ENCODE measurements at regions not wholly inside any gene's neighbourhood (a gene's known extent, or its start where the extent isn't known, plus 50 kb on each side); places are given as distances from the start of the nearest gene placed in this dataset.
"Not testable (repeated sequence)": the region's sequence is repeated elsewhere in the genome, so short reads cannot be mapped to it uniquely, and the experiment has no call there.

- intact Hi-C loops (cut with micrococcal nuclease), result no loop called here
- Mint-ChIP-seq H3K9me3 (no peaks in the 10 kb centered on the region), H3K36me3 (ENCODE audit: low read depth) (no peaks in the 10 kb centered on the region), H3K4me3 (no peak overlapping the region), H3K27me3 (no peaks in the 10 kb centered on the region), H3K4me1 (no peaks in the 10 kb centered on the region), H3K27ac (no peak overlapping the region)
- DNase-seq, result no peak
Observed at GRCh38 chr5:118174671-118175070, 813.7 kb downstream of the DTWD2 start.

DNA sequence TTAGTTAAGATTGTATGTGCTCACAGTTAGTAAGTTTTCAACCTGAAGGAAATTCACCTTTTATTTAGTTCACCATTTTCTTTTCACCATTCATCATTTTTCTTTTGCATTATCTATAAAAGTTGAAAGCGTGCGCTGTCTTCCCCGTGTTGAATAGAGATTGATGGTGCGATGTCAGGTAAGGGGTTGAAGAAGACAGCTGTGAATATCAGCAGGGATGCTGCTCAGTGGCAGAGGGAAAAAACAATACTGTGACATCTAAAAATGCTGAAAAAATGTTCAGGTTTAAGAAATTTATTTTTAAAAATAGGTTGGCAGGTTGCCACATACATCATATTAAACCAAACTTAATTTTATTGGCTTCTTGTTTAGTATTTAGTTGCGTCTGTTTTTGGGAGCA lies 815.0 kb downstream of the DTWD2 start:
- H3K36me3 Mint-ChIP-seq (ENCODE audit: low read depth), result no peaks in the 10 kb centered on the region
- DNase-seq, result no peak
- H3K4me3 Mint-ChIP-seq, result no peak overlapping the region
- no peaks in the 10 kb centered on the region for H3K27me3 Mint-ChIP-seq
- H3K4me1 Mint-ChIP-seq, result no peaks in the 10 kb centered on the region
- H3K27ac Mint-ChIP-seq, result no peak overlapping the region
- H3K9me3 Mint-ChIP-seq, result no peaks in the 10 kb centered on the region
- intact Hi-C loops (cut with micrococcal nuclease), result no loop called here

DNA sequence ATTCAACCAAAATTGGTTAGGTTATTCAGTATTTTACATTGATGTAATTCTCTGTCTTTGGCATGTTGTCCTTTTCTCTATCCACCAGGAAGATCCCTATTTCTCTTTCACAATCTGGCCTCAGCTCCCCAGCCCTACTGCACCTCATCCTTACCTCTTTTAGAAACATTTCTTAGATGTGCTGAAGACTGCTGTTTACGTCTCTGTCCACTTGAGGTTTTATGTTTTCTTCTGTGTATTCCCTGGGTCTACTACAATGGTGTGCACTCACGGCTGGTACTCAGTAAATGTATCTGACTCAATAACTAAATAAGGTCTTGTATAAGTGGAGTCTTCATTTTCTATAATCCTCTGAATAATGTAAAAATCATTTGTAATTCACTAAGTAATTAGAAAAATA lies 822.7 kb downstream of the DTWD2 start:
- Mint-ChIP-seq H3K9me3 (no peaks in the 10 kb centered on the region), H3K4me1 (no peaks in the 10 kb centered on the region), H3K36me3 (ENCODE audit: low read depth) (no peaks in the 10 kb centered on the region), H3K27ac (no peak overlapping the region), H3K27me3 (no peaks in the 10 kb centered on the region), H3K4me3 (no peak overlapping the region)
- DNase-seq, result no peak
- intact Hi-C loops (cut with micrococcal nuclease), result no loop called here

- Mint-ChIP-seq H3K9me3 (no peaks in the 10 kb centered on the region), H3K27me3 (no peaks in the 10 kb centered on the region), H3K27ac (no peak overlapping the region), H3K36me3 (ENCODE audit: low read depth) (no peaks in the 10 kb centered on the region), H3K4me3 (no peak overlapping the region), H3K4me1 (no peaks in the 10 kb centered on the region)
- no peak for DNase-seq
- intact Hi-C loops (cut with micrococcal nuclease), result no loop called here
Observed at GRCh38 chr5:118156181-118156580, 832.2 kb downstream of the DTWD2 start.

DNA sequence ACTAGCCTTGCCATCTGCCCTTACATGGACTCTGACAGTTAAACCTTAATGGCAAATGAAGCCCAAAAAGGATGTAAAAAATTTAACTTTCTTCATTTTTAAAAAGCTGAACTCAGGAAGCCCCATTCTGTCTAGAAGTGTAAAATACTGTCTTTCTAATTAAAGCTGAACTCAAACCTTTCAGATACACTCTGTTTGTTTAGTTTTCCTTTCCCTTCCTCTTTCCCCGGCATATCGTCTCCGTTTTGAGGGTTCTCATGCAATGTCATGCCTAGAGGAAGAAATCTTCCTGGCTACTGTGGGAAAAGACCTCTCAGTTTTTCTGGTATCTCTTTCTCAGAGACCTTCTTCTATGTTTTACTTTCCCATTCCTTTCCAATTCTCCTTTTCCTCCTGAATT lies 841.5 kb downstream of the DTWD2 start:
- intact Hi-C loops (cut with micrococcal nuclease), result no loop called here
- H3K36me3 Mint-ChIP-seq (ENCODE audit: low read depth), result no peaks in the 10 kb centered on the region
- DNase-seq, result no peak
- H3K27me3 Mint-ChIP-seq, result no peaks in the 10 kb centered on the region
- no peak overlapping the region for H3K4me3 Mint-ChIP-seq
- no peak overlapping the region for H3K27ac Mint-ChIP-seq
- H3K9me3 Mint-ChIP-seq, result peaks cover 6% of the 10 kb centered on the region
- H3K4me1 Mint-ChIP-seq, result no peaks in the 10 kb centered on the region

GRCh38 chr5:118144540-118144939 lies 843.8 kb downstream of the DTWD2 start:
- H3K27ac Mint-ChIP-seq, result no peak overlapping the region
- intact Hi-C loops (cut with micrococcal nuclease), result no loop called here
- H3K9me3 Mint-ChIP-seq, result peaks cover 6% of the 10 kb centered on the region

GRCh38 chr5:118139361-118139760 lies 849.0 kb downstream of the DTWD2 start:
- Mint-ChIP-seq H3K36me3 (ENCODE audit: low read depth) (no peaks in the 10 kb centered on the region), H3K9me3 (no peaks in the 10 kb centered on the region), H3K27ac (no peak overlapping the region), H3K4me3 (no peak overlapping the region), H3K27me3 (no peaks in the 10 kb centered on the region), H3K4me1 (no peaks in the 10 kb centered on the region)
- intact Hi-C loops (cut with micrococcal nuclease), result no loop called here
- DNase-seq, result no peak

More at GRCh38 chr5:118144540-118144939, 843.8 kb downstream of the DTWD2 start:
- no peaks in the 10 kb centered on the region for H3K27me3 Mint-ChIP-seq
- DNase-seq, result no peak
- no peak overlapping the region for H3K4me3 Mint-ChIP-seq
- H3K36me3 Mint-ChIP-seq (ENCODE audit: low read depth), result no peaks in the 10 kb centered on the region
- H3K4me1 Mint-ChIP-seq, result no peaks in the 10 kb centered on the region

- no peaks in the 10 kb centered on the region for H3K9me3 Mint-ChIP-seq
- no peak overlapping the region for H3K4me3 Mint-ChIP-seq
- H3K27me3 Mint-ChIP-seq, result no peaks in the 10 kb centered on the region
- intact Hi-C loops (cut with micrococcal nuclease), result no loop called here
- H3K4me1 Mint-ChIP-seq, result no peaks in the 10 kb centered on the region
- H3K36me3 Mint-ChIP-seq (ENCODE audit: low read depth), result no peaks in the 10 kb centered on the region
- no peak for DNase-seq
- H3K27ac Mint-ChIP-seq, result no peak overlapping the region
Observed at GRCh38 chr5:118126159-118126558, 862.2 kb downstream of the DTWD2 start.

DNA sequence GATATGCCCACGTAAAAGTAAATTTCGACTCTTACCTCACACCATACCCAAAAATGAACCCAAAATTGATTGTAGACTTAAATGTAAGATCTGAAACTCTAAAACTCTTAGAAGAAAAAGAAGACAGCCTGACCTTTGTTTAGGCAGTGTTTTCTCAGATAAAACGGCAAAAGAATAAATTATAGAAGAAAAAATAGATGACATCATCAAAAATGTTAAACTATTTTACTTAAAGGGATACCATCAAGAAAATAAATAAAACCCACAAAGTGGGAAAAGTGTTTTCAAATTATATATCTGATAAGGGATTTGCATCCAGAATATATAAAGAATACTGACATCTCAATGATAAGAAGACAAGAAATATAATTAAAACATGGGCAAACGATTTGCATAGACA lies 862.7 kb downstream of the DTWD2 start:
- Mint-ChIP-seq H3K9me3 (no peaks in the 10 kb centered on the region), H3K27ac (no peak overlapping the region), H3K4me1 (no peaks in the 10 kb centered on the region), H3K4me3 (no peak overlapping the region), H3K36me3 (ENCODE audit: low read depth) (no peaks in the 10 kb centered on the region), H3K27me3 (no peaks in the 10 kb centered on the region)
- DNase-seq, result no peak
- intact Hi-C loops (cut with micrococcal nuclease), result no loop called here

DNA sequence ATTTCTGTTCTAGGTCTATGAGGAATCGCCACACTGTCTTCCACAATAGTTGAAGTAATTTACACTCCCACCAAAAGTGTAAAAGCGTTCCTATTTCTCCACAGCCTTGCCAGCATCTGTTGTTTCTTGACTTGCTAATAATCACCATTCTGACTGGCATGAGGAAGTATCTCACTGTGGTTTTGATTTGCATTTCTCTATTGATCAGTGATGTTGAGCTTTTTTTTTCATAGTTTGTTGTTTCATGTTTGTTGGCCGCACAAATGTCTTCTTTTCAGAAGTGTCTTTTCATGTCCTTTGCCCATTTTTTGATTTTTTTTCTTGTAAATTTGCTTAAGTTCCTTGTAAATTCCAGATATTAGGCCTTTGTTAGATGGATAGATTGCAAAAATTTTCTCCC lies 867.1 kb downstream of the DTWD2 start:
- Mint-ChIP-seq H3K4me1 (no peaks in the 10 kb centered on the region), H3K4me3 (no peak overlapping the region), H3K27me3 (no peaks in the 10 kb centered on the region), H3K27ac (no peak overlapping the region), H3K36me3 (ENCODE audit: low read depth) (no peaks in the 10 kb centered on the region), H3K9me3 (no peaks in the 10 kb centered on the region)
- intact Hi-C loops (cut with micrococcal nuclease), result no loop called here
- no peak for DNase-seq

- no peak for DNase-seq
- intact Hi-C loops (cut with micrococcal nuclease), result no loop called here
- H3K27me3 Mint-ChIP-seq, result no peaks in the 10 kb centered on the region
- H3K4me1 Mint-ChIP-seq, result no peaks in the 10 kb centered on the region
- no peaks in the 10 kb centered on the region for H3K9me3 Mint-ChIP-seq
- H3K4me3 Mint-ChIP-seq, result no peak overlapping the region
- no peak overlapping the region for H3K27ac Mint-ChIP-seq
- no peaks in the 10 kb centered on the region for H3K36me3 Mint-ChIP-seq (ENCODE audit: low read depth)
Observed at GRCh38 chr5:118115791-118116190, 872.6 kb downstream of the DTWD2 start.

- Mint-ChIP-seq H3K27ac (no peak overlapping the region), H3K9me3 (no peaks in the 10 kb centered on the region), H3K4me1 (no peaks in the 10 kb centered on the region), H3K36me3 (ENCODE audit: low read depth) (no peaks in the 10 kb centered on the region), H3K4me3 (no peak overlapping the region), H3K27me3 (no peaks in the 10 kb centered on the region)
- DNase-seq, result no peak
- intact Hi-C loops (cut with micrococcal nuclease), result no loop called here
Observed at GRCh38 chr5:118111956-118112355, 876.4 kb downstream of the DTWD2 start.

DNA sequence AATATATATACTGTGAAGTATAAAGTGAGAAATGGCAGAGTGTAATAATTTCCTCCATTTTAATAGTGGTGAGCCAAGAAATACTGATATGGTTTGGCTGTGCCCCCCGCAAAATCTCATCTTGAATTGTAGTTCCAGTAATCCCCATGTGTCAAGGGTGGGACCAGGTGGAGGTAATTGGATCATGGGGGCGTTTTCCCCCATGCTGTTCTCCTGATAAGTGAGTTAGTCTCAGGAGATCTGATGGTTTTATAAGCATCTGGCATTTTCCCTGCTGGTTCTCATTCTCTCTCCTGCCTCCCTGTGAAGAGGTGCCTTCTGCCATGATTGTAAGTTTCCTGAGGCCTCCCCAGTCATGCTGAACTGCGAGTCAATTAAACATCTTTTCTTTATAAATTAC lies 881.1 kb downstream of the DTWD2 start:
- H3K36me3 Mint-ChIP-seq (ENCODE audit: low read depth); intact Hi-C loops (cut with micrococcal nuclease); H3K9me3 Mint-ChIP-seq; DNase-seq; H3K4me1 Mint-ChIP-seq; H3K27me3 Mint-ChIP-seq; H3K27ac Mint-ChIP-seq; H3K4me3 Mint-ChIP-seq: not testable (repeated sequence)

GRCh38 chr5:118098716-118099115 lies 889.6 kb downstream of the DTWD2 start:
- no peak for DNase-seq
- no peaks in the 10 kb centered on the region for H3K9me3 Mint-ChIP-seq
- H3K4me1 Mint-ChIP-seq, result no peaks in the 10 kb centered on the region
- H3K4me3 Mint-ChIP-seq, result no peak overlapping the region
- intact Hi-C loops (cut with micrococcal nuclease), result no loop called here
- H3K27me3 Mint-ChIP-seq, result no peaks in the 10 kb centered on the region
- no peaks in the 10 kb centered on the region for H3K36me3 Mint-ChIP-seq (ENCODE audit: low read depth)
- H3K27ac Mint-ChIP-seq, result no peak overlapping the region

- no peak for DNase-seq
- Mint-ChIP-seq H3K27me3 (no peaks in the 10 kb centered on the region), H3K36me3 (ENCODE audit: low read depth) (no peaks in the 10 kb centered on the region), H3K9me3 (peaks cover under 1% of the 10 kb centered on the region), H3K27ac (no peak overlapping the region), H3K4me1 (no peaks in the 10 kb centered on the region), H3K4me3 (no peak overlapping the region)
- intact Hi-C loops (cut with micrococcal nuclease), result no loop called here
Observed at GRCh38 chr5:118095115-118095514, 893.2 kb downstream of the DTWD2 start.

Measured in activated CD4-positive, alpha-beta T cell treated with anti-CD3 and anti-CD28 coated beads, Interleukin-2, amount 10 ng/mL, durations not matched to agents 24 days and 14 days (primary cell).